ENCODE measurements at regions not wholly inside any gene's neighbourhood (a gene's known extent, or its start where the extent isn't known, plus 50 kb on each side); places are given as distances from the start of the nearest gene placed in this dataset.

GRCh38 chr18:24993628-24994027 lies 358.3 kb downstream of the ZNF521 start:
- no peak for DNase-seq

- no peak for DNase-seq
These were observed 356.9 kb downstream of the ZNF521 start for GRCh38 chr18:24995056-24995455.

- DNase-seq, result no peak
These were observed 356.2 kb downstream of the ZNF521 start for GRCh38 chr18:24995755-24996154.

GRCh38 chr18:24999650-25000267 lies 352.2 kb downstream of the ZNF521 start:
- DNase-seq, result no peak

GRCh38 chr18:25001803-25002202 lies 350.2 kb downstream of the ZNF521 start:
- no peak for DNase-seq

- DNase-seq, result no peak
These were observed 346.2 kb downstream of the ZNF521 start for GRCh38 chr18:25005541-25006403.

GRCh38 chr18:25010623-25011374 lies 341.2 kb downstream of the ZNF521 start:
- DNase-seq, result no peak
